Natural killer cell (primary cell): ENCODE measurements at regions not wholly inside any gene's neighbourhood (a gene's known extent, or its start where the extent isn't known, plus 50 kb on each side); places are given as distances from the start of the nearest gene placed in this dataset.

Experiments used
- ATAC-seq, 3 donors: fragments of 150-1000 bp in 2 of 3; fragments of 200-7000 bp in 1 of 3; cut with Tn5 transposase; 1 replicate in 1 of 3; 2 replicates in 2 of 3; pipeline ENCODE4 v1.10.0; 2021; ENCODE audit warnings: mild to moderate bottlenecking in 2 of 3, moderate library complexity in 2 of 3
- DNase-seq, 2 donors: peaks; one replicate each; pipeline versions ENCODE4 v3.0.0 to v3.0.0-alpha.2; 2013 to 2021; ENCODE audit warnings: mixed read lengths in 1 of 2
- H3K27ac ChIP-seq: one replicate; pipeline ENCODE4 v1.5.1; 2013; ENCODE audit warnings: mild to moderate bottlenecking, low read length
- H3K27me3 ChIP-seq: one replicate; pipeline ENCODE4 v1.6.1; 2013; ENCODE audit warnings: low read length; ENCODE audit not compliant: control insufficient read depth, insufficient read depth
- H3K36me3 ChIP-seq: one replicate; pipeline ENCODE4 v1.6.1; 2013; ENCODE audit warnings: low read length; ENCODE audit not compliant: control insufficient read depth, insufficient read depth
- H3K4me1 ChIP-seq: one replicate; pipeline ENCODE4 v1.6.1; 2013; ENCODE audit warnings: low read length; ENCODE audit not compliant: control insufficient read depth, insufficient read depth
- H3K4me3 ChIP-seq: one replicate; pipeline ENCODE4 v1.5.1; 2013; ENCODE audit warnings: low read length
- H3K9me3 ChIP-seq: one replicate; pipeline ENCODE4 v1.6.1; 2013; ENCODE audit warnings: low read length; ENCODE audit not compliant: control insufficient read depth, insufficient read depth
- H3K27ac Mint-ChIP-seq, 2 donors: one replicate each; pipeline ENCODE4 v1.8.0; 2022; ENCODE audit warnings: mild to moderate bottlenecking in 2 of 2, mixed read lengths in 2 of 2, moderate library complexity in 1 of 2
- H3K27me3 Mint-ChIP-seq, 2 donors: one replicate each; pipeline ENCODE4 v1.8.0; 2022; ENCODE audit warnings: low read depth in 2 of 2, mixed read lengths in 2 of 2
- H3K36me3 Mint-ChIP-seq: one replicate; pipeline ENCODE4 v1.8.0; 2022; ENCODE audit warnings: mixed read lengths
- H3K4me1 Mint-ChIP-seq, 2 donors: one replicate each; pipeline ENCODE4 v1.8.0; 2022; ENCODE audit warnings: mixed read lengths in 2 of 2
- H3K4me3 Mint-ChIP-seq: one replicate; pipeline ENCODE4 v1.8.0; 2022; ENCODE audit warnings: mild to moderate bottlenecking, moderate library complexity, mixed read lengths
- H3K9me3 Mint-ChIP-seq, 2 donors: one replicate each; pipeline ENCODE4 v1.8.0; 2022; ENCODE audit warnings: mixed read lengths in 2 of 2
- WGBS: methylation state at CpG from one replicate; pipeline ENCODE4 v1.1.7; 2013; ENCODE audit warnings: missing lambda C conversion rate; ENCODE audit not compliant: insufficient coverage; 5-methylcytosine and 5-hydroxymethylcytosine counted together
- intact Hi-C: fragments of 100-400 bp; cut with micrococcal nuclease; formaldehyde crosslinking; loops from one replicate; pipeline ENCODE4 v1.14.2; 2022
- TF ChIP-seq, protein P1 (sequence below): fragments of 200-600 bp; IDR thresholded peaks from one replicate; pipeline ENCODE4 v1.8.0; 2022; ENCODE audit warnings: antibody characterized with exemption

DNA sequence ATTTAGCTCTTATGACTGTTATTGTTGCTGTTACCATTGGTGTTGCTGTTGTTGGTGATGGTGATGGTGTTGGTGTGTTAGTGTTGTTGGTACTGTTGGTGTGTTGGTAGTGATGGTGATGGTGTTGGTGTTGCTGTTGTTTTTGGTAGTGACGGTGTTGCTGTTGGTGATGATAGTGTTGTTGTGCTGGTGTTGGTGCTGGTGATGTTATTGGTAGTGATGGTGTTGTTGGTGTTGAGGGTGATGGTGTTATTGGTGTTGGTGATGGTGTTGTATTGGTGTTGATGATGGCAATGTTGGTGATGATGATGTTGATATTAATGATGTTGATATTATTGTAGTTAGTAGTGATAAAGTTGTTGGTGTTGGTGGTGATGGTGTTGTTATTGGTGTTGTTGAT, 285.7 kb upstream of the FOXF1 start:
- no peaks in the 10 kb centered on the region for H3K4me1 Mint-ChIP-seq
- intact Hi-C loops: no loop called here
- H3K9me3 Mint-ChIP-seq: no peaks in the 10 kb centered on the region
- WGBS: 94% methylated on average over 1 of the region's 1 CpG
- ATAC-seq: no peak
- Histone ChIP-seq H3K9me3 (no peaks in the 10 kb centered on the region), H3K36me3 (no peaks in the 10 kb centered on the region), H3K27me3 (no peaks in the 10 kb centered on the region), H3K4me1 (no peaks in the 10 kb centered on the region), H3K4me3 (no peak overlapping the region), H3K27ac (no peak overlapping the region)
- TF ChIP-seq, protein P1, sequence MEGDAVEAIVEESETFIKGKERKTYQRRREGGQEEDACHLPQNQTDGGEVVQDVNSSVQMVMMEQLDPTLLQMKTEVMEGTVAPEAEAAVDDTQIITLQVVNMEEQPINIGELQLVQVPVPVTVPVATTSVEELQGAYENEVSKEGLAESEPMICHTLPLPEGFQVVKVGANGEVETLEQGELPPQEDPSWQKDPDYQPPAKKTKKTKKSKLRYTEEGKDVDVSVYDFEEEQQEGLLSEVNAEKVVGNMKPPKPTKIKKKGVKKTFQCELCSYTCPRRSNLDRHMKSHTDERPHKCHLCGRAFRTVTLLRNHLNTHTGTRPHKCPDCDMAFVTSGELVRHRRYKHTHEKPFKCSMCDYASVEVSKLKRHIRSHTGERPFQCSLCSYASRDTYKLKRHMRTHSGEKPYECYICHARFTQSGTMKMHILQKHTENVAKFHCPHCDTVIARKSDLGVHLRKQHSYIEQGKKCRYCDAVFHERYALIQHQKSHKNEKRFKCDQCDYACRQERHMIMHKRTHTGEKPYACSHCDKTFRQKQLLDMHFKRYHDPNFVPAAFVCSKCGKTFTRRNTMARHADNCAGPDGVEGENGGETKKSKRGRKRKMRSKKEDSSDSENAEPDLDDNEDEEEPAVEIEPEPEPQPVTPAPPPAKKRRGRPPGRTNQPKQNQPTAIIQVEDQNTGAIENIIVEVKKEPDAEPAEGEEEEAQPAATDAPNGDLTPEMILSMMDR: no peak
- H3K27me3 Mint-ChIP-seq: peaks cover 18 to 33% of the 10 kb centered on the region in 2 donors
- no peak for DNase-seq
- no peaks in the 10 kb centered on the region for H3K36me3 Mint-ChIP-seq
- H3K27ac Mint-ChIP-seq: no peak overlapping the region
- no peak overlapping the region for H3K4me3 Mint-ChIP-seq

DNA sequence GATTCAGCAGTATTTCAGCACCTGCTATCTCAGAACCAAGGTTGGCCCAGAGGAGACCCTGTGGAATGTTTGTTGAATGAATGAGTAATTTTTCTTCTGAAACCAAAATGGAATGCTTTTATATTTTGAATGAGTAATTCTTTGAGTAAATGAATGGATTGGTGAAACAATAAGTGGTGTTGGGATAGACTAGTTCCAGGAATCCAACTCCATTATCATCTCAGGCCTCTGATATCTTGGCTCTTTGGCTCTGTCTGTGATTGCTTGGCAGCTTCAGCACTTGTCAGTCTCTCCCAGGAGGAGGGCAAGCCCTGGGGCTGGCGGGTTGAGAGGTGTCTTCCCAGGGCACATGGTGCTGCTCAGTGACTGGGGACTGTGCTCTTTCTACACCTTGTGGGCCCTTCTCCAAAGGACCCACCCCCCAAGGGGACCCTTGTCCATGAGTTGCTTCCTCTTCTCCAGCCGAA, 284.4 kb upstream of the FOXF1 start:
- no peak overlapping the region for H3K4me3 Mint-ChIP-seq
- H3K27ac Mint-ChIP-seq: no peak overlapping the region

DNA sequence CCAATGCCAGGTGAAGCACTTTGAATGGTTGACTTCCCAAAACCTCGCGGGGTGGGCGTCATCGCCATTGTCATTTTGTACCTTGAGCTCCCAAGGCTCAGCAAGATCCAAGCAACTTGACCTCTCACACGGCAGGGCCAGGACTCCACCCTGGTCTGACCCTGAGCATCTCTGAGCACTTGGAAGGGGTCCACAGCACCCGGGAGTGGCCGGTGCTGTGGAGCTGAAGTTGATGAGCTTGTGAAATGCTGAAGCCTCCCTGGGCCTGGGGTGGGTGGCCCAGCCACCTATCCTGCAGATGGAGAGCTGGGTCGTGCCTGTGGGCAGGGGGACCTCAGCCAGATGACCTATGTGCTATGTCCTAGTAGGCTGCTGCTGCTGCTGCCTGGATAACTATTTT, 283.3 kb upstream of the FOXF1 start:
- no peak for ATAC-seq
- no peak overlapping the region for H3K27ac ChIP-seq
- TF ChIP-seq, protein P1: no peak
- Mint-ChIP-seq H3K4me3 (no peak overlapping the region), H3K27ac (no peak overlapping the region), H3K9me3 (no peaks in the 10 kb centered on the region), H3K4me1 (no peaks in the 10 kb centered on the region), H3K36me3 (no peaks in the 10 kb centered on the region), H3K27me3 (peaks cover 11 to 25% of the 10 kb centered on the region in 2 donors)
- H3K9me3 ChIP-seq: no peaks in the 10 kb centered on the region
- intact Hi-C loops: no loop called here
- no peaks in the 10 kb centered on the region for H3K27me3 ChIP-seq
- H3K4me3 ChIP-seq: no peak overlapping the region
- DNase-seq: no peak
- WGBS: 92% methylated on average over 8 of the region's 8 CpGs
- no peaks in the 10 kb centered on the region for H3K4me1 ChIP-seq
- no peaks in the 10 kb centered on the region for H3K36me3 ChIP-seq

More for the DNA sequence above, 284.4 kb upstream of the FOXF1 start:
- Histone ChIP-seq H3K27me3 (no peaks in the 10 kb centered on the region), H3K4me1 (no peaks in the 10 kb centered on the region), H3K9me3 (no peaks in the 10 kb centered on the region), H3K27ac (no peak overlapping the region), H3K36me3 (no peaks in the 10 kb centered on the region), H3K4me3 (no peak overlapping the region)
- Mint-ChIP-seq H3K9me3 (no peaks in the 10 kb centered on the region), H3K4me1 (no peaks in the 10 kb centered on the region), H3K36me3 (no peaks in the 10 kb centered on the region), H3K27me3 (peaks cover 14 to 30% of the 10 kb centered on the region in 2 donors)
- no peak for DNase-seq
- no peak for ATAC-seq
- intact Hi-C loops: no loop called here
- 83% methylated on average over 2 of the region's 2 CpGs for WGBS
- TF ChIP-seq, protein P1: no peak

DNA sequence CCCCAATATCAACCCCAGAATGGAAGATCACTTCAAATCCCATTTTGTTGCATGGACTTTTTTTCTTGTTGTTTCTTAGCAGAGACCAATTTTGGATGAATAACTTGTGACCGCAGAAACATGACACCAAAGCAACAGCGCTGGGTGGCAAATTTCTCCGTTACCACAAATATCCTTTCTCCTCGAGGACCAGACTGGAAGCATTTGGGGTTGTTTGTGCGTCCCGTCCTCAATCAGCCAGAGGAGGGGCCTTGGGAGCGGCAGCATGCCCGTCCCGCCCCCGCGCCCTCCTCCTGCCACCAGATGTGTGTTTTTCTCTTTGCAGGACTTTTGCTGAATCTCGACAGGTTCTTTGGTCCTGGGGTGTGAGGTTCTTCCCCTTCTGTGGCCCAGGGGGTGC, 282.5 kb upstream of the FOXF1 start:
- ATAC-seq: no peak
- 57% methylated on average over 12 of the region's 12 CpGs for WGBS
- intact Hi-C loops: no loop called here
- Histone ChIP-seq H3K9me3 (no peaks in the 10 kb centered on the region), H3K36me3 (no peaks in the 10 kb centered on the region), H3K4me1 (no peaks in the 10 kb centered on the region), H3K27me3 (no peaks in the 10 kb centered on the region), H3K4me3 (no peak overlapping the region), H3K27ac (no peak overlapping the region)
- no peaks in the 10 kb centered on the region for H3K4me1 Mint-ChIP-seq
- no peak overlapping the region for H3K4me3 Mint-ChIP-seq
- H3K27ac Mint-ChIP-seq: no peak overlapping the region
- TF ChIP-seq, protein P1: no peak
- H3K27me3 Mint-ChIP-seq: peaks cover 12 to 19% of the 10 kb centered on the region in 2 donors
- peaks cover 0 to under 1% of the 10 kb centered on the region in 2 donors for H3K9me3 Mint-ChIP-seq
- no peaks in the 10 kb centered on the region for H3K36me3 Mint-ChIP-seq
- no peak for DNase-seq
